Nephron progenitor cell (in vitro differentiated cells): ENCODE measurements at regions not wholly inside any gene's neighbourhood (a gene's known extent, or its start where the extent isn't known, plus 50 kb on each side); places are given as distances from the start of the nearest gene placed in this dataset.

Experiments used
- DNase-seq: peaks from one replicate; pipeline ENCODE4 v3.0.0; 2021
- H3K27ac Mint-ChIP-seq: 2 replicates; pipeline ENCODE4 v1.8.0; 2021; ENCODE audit warnings: mild to moderate bottlenecking, moderate library complexity, mixed read lengths
- H3K27me3 Mint-ChIP-seq: 2 replicates; pipeline ENCODE4 v1.8.0; 2021; ENCODE audit warnings: mild to moderate bottlenecking, low read depth, mixed read lengths; ENCODE audit not compliant: poor library complexity
- H3K36me3 Mint-ChIP-seq: 2 replicates; pipeline ENCODE4 v1.8.0; 2021; ENCODE audit warnings: low read depth, mixed read lengths
- H3K4me1 Mint-ChIP-seq: 2 replicates; pipeline ENCODE4 v1.8.0; 2021; ENCODE audit warnings: mixed read lengths
- H3K4me3 Mint-ChIP-seq: 2 replicates; pipeline ENCODE4 v1.8.0; 2021; ENCODE audit warnings: mild to moderate bottlenecking, moderate library complexity, mixed read lengths
- H3K9me3 Mint-ChIP-seq: 2 replicates; pipeline ENCODE4 v1.8.0; 2021; ENCODE audit warnings: mild to moderate bottlenecking, moderate library complexity, mixed read lengths
- TF ChIP-seq, protein P1 (sequence below): fragments of 200-600 bp; sonication (generic); IDR thresholded peaks from 2 replicates; pipeline ENCODE4 v1.5.0; 2021; ENCODE audit warnings: antibody characterized with exemption

DNA sequence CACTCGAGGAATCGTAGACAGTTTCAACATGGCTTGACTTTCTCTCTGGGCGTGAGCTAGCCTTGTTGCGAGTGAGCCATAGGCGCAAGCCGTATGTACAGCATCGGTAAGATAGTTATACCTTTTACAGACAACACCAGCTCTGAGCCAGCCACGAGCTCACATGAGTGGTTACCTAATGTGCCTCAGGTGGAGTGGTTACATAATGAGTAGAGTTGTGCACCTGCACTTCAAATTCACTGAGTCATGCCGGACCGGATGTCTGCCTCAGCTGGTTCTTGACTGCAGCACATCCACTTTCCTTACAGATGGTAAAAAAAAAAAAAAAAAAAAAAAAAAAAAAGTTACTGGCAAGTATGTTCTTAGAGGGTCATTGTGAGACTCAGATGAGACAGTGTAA is 360.4 kb upstream of the NR5A2 start:
- H3K27ac Mint-ChIP-seq = no peak overlapping the region
- no peaks in the 10 kb centered on the region for H3K36me3 Mint-ChIP-seq
- TF ChIP-seq, protein P1, sequence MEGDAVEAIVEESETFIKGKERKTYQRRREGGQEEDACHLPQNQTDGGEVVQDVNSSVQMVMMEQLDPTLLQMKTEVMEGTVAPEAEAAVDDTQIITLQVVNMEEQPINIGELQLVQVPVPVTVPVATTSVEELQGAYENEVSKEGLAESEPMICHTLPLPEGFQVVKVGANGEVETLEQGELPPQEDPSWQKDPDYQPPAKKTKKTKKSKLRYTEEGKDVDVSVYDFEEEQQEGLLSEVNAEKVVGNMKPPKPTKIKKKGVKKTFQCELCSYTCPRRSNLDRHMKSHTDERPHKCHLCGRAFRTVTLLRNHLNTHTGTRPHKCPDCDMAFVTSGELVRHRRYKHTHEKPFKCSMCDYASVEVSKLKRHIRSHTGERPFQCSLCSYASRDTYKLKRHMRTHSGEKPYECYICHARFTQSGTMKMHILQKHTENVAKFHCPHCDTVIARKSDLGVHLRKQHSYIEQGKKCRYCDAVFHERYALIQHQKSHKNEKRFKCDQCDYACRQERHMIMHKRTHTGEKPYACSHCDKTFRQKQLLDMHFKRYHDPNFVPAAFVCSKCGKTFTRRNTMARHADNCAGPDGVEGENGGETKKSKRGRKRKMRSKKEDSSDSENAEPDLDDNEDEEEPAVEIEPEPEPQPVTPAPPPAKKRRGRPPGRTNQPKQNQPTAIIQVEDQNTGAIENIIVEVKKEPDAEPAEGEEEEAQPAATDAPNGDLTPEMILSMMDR = no peak
- no peak overlapping the region for H3K4me3 Mint-ChIP-seq
- DNase-seq = no peak
- peaks cover 12% of the 10 kb centered on the region for H3K9me3 Mint-ChIP-seq
- peaks cover 7% of the 10 kb centered on the region for H3K27me3 Mint-ChIP-seq
- H3K4me1 Mint-ChIP-seq = peaks cover 11% of the 10 kb centered on the region

DNA sequence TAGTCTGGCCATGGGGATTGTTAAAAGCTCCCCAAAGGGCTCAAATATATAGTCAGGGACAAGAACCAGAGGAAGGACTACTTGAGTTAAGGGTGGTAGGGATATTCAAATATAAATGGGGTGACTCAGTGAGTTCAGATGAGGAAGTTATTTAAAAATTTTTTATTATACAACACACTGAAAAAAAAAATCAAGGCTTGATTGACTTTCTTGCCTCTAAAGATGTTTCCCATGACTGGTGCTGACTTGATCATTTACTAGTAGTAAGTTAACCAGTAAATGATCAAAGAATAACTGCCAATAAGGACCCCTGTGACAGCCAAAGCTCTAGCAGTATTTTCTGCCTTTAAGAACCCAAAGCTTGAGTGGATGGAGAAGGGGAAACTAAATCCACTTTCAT is 357.6 kb upstream of the NR5A2 start:
- TF ChIP-seq, protein P1 = no peak
- Mint-ChIP-seq H3K9me3 (peaks cover 12% of the 10 kb centered on the region), H3K27me3 (peaks cover 9% of the 10 kb centered on the region), H3K36me3 (no peaks in the 10 kb centered on the region), H3K27ac (peak overlapping the region; percentile 30), H3K4me3 (no peak overlapping the region), H3K4me1 (peaks cover 11% of the 10 kb centered on the region)
- DNase-seq = no peak

DNA sequence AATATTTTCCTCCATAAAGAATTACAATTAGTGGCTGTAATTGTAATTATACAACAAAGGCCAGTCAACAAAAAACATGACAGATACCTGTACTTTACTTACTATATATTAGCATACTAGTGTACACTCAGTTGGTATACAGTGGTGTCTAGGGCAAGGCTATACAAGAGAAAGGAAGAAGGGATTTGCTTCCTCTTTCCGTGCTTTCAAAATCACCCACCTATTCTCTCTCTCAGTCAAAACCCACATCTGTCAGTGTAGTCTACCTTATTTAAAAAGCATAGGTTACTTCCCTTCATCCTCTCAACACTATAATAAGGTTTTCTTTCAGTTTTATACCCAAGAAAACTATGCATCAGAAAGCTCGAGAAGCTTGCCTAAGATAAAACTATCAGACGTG is 355.8 kb upstream of the NR5A2 start:
- no peaks in the 10 kb centered on the region for H3K36me3 Mint-ChIP-seq
- peaks cover 12% of the 10 kb centered on the region for H3K27me3 Mint-ChIP-seq
- DNase-seq = no peak
- H3K4me1 Mint-ChIP-seq = peaks cover 6% of the 10 kb centered on the region
- TF ChIP-seq, protein P1 = no peak
- no peak overlapping the region for H3K27ac Mint-ChIP-seq
- no peak overlapping the region for H3K4me3 Mint-ChIP-seq
- peaks cover 12% of the 10 kb centered on the region for H3K9me3 Mint-ChIP-seq

DNA sequence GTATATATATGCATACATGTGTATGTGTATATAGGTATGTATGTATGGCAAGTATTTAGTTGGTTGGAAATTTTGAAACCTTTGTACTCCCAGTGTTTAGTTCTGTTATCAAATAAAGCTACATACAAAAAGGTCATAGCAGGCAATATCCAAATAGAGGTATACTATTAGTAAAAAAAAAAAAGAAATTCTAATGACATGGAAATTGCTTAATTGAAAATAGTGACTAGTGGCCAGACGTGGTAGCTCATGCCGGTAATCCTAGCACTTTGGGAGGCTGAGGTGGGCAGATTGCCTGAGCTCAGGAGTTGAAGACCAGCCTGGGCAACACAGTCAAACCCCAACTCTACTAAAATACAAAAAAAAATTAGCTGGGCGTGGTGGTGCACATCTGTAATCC is 351.6 kb upstream of the NR5A2 start:
- TF ChIP-seq, protein P1 = no peak
- H3K27me3 Mint-ChIP-seq = peaks cover 12% of the 10 kb centered on the region

DNA sequence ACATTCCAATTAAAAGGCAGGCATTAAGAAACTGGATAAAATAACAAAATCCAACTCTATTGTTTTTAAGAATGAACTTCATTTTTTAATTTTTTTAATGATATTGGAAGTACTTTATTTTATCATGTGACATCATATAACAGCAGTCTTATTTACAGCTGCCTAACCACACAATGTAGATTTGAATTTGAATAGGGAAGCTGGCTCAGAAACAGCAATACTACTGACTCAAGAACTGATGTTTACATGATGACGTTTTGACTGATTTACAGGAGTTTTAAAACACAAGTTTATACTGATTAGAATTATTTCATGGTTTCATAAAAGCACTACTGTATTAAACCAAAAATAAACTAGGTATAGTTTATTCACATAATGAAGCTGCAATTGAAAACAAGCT is 348.7 kb upstream of the NR5A2 start:
- Mint-ChIP-seq H3K27ac (no peak overlapping the region), H3K4me1 (no peaks in the 10 kb centered on the region), H3K4me3 (no peak overlapping the region), H3K27me3 (peaks cover 3% of the 10 kb centered on the region), H3K36me3 (no peaks in the 10 kb centered on the region), H3K9me3 (no peaks in the 10 kb centered on the region)
- no peak for DNase-seq
- TF ChIP-seq, protein P1 = no peak

More for the DNA sequence above, 351.6 kb upstream of the NR5A2 start:
- Mint-ChIP-seq H3K4me3 (no peak overlapping the region), H3K36me3 (no peaks in the 10 kb centered on the region), H3K27ac (no peak overlapping the region), H3K9me3 (peaks cover 8% of the 10 kb centered on the region), H3K4me1 (no peaks in the 10 kb centered on the region)
- no peak for DNase-seq

DNA sequence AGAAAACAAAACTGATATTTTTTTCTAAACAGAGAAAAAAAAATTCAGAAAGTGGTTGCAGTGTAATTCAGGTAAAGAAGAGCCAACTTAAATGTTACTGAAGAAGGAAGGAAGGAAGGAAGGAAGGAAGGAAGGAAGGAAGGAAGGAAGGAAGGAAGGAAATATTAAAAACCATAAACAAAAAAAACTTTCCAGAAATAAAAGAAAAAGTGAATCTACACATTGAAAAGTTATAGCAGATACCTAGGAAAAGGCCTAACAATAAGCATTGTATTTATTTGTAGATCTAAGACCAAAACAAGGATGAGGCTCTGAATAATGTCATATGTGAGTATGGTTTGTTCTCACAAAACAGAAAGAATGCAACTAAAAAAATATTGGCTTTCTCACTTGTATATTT is 345.4 kb upstream of the NR5A2 start:
- H3K27me3 Mint-ChIP-seq = no peaks in the 10 kb centered on the region
- no peaks in the 10 kb centered on the region for H3K36me3 Mint-ChIP-seq
- H3K4me1 Mint-ChIP-seq = peaks cover 21% of the 10 kb centered on the region
- H3K27ac Mint-ChIP-seq = no peak overlapping the region
- H3K9me3 Mint-ChIP-seq = no peaks in the 10 kb centered on the region
- no peak overlapping the region for H3K4me3 Mint-ChIP-seq
- DNase-seq = no peak
- TF ChIP-seq, protein P1 = no peak
